ENCODE measurements at regions not wholly inside any gene's neighbourhood (a gene's known extent, or its start where the extent isn't known, plus 50 kb on each side); places are given as distances from the start of the nearest gene placed in this dataset.

DNA sequence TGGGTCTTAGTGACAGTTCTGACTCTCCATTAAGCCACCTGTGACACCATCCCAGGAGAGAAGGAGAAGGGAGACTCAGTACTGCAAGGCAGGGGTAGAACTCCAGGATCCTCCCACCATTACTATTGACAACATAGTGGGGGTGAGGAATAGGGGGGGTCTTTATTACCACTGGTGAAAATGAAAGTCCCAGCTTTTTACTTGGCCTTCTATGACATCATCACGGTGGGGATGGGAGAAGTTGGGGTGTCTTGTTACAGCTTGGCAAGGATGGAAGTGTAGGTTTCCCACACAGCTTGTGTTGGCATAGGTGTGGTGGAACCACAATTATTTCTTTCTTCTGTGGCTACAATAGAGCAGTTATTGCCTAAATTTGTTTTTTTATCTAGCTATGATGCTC is 203.9 kb upstream of the DTNA start:
- Histone ChIP-seq H3K4ac (replicated peaks; ENCODE audit: insufficient read length, low read depth, low read length) (no peak overlapping the region), H3K56ac (replicated peaks; ENCODE audit: insufficient read length, low read depth, low read length) (no peak overlapping the region), H3K9me3 (ENCODE audit: insufficient read depth in 2 of 2, low read depth in 1 of 2, low read length in 1 of 2) (no peaks in the 10 kb centered on the region), H4K5ac (ENCODE audit: insufficient read length, low read depth, low read length) (no peak overlapping the region), H3K23ac (ENCODE audit: insufficient read length) (no peak overlapping the region), H3K79me2 (ENCODE audit: control insufficient read depth in 1 of 2, insufficient read depth in 2 of 2, low read length in 2 of 2) (peaks cover 0 to 31% of the 10 kb centered on the region in 2 experiments; a peak in 2 of 4 replicates), H3K14ac (ENCODE audit: insufficient read length) (no peak overlapping the region), H4K91ac (replicated peaks; ENCODE audit: insufficient read length, low read length) (no peak overlapping the region), H3K9ac (replicated peaks in 1 of 4; ENCODE audit: extremely low read depth in 1 of 4, low read depth in 3 of 4, low read length in 3 of 4) (no peak overlapping the region), H3K36me3 (ENCODE audit: control insufficient read depth in 2 of 4, insufficient read depth in 4 of 4, low read length in 3 of 4) (no peaks in the 10 kb centered on the region), H2BK12ac (ENCODE audit: low read depth, low read length) (no peak overlapping the region), H4K20me1 (replicated peaks in 1 of 2; ENCODE audit: control insufficient read depth in 1 of 2, insufficient read depth in 2 of 2, low read length in 2 of 2) (no peaks in the 10 kb centered on the region), H3K18ac (ENCODE audit: extremely low read depth, low read length) (no peak overlapping the region), H2BK20ac (ENCODE audit: low read length) (no peak overlapping the region), H3K4me1 (replicated peaks in 1 of 4; ENCODE audit: control insufficient read depth in 3 of 4, insufficient read depth in 4 of 4, low read length in 3 of 4) (peaks cover 0 to 10% (median 3%) of the 10 kb centered on the region in 4 experiments; a peak in 3 of 7 replicates), H2AFZ (ENCODE audit: low read length) (no peak overlapping the region), H4K8ac (ENCODE audit: extremely low read depth, insufficient read depth, low read length) (no peak overlapping the region), H2BK5ac (ENCODE audit: low read depth, low read length) (no peak overlapping the region), H3K79me1 (ENCODE audit: low read depth, low read length) (no peaks in the 10 kb centered on the region), H3K4me2 (ENCODE audit: insufficient read depth in 1 of 2, low read depth in 2 of 2, low read length in 2 of 2) (no peak overlapping the region), H3K27ac (ENCODE audit: low read depth, low read length) (no peak overlapping the region), H2AK5ac (ENCODE audit: low read depth, low read length) (peak overlapping the region; percentile 45; the same call in 1 of the 2 replicates), H3K23me2 (ENCODE audit: low read depth, low read length) (no peaks in the 10 kb centered on the region), H2BK15ac (ENCODE audit: low read length) (no peak overlapping the region), H3K27me3 (replicated peaks in 1 of 4; ENCODE audit: control insufficient read depth in 3 of 4, extremely low read depth in 1 of 4, insufficient read depth in 3 of 4, low read length in 3 of 4) (no peaks in the 10 kb centered on the region), H3K4me3 (ENCODE audit: extremely low read depth in 1 of 4, insufficient read depth in 2 of 4, low read depth in 3 of 4, low read length in 4 of 4) (no peak overlapping the region), H2BK120ac (replicated peaks; ENCODE audit: low read depth, low read length) (no peak overlapping the region)
- ChIA-PET CTCF (ENCODE audit: partially characterized antibody) (interaction anchor here (1.6 kb wide), 1 partner anchor 22 kb away, joined by 3 read pairs; no protein-coding TSS in a partner anchor), POLR2A (ENCODE audit: partially characterized antibody) (no interaction called here)
- WGBS, 2 experiments (ENCODE audit: extremely low coverage in 1 of 2, insufficient coverage in 1 of 2, insufficient read length in 1 of 2, insufficient replicate concordance in 2 of 2, low coverage in 1 of 2, low lambda C conversion rate in 2 of 2, missing lambda C conversion rate in 1 of 2) = 90% methylated on average over 1 of the region's 1 CpG; no CpG with 5 or more reads in 1 of the 2 experiments
- no peak for FAIRE-seq
- no peak for DNase-seq (ENCODE audit: low read depth in 1 of 2, low spot score in 2 of 2)
- TF ChIP-seq SAP30 (IDR thresholded peaks at IDR 0.05; ENCODE audit: insufficient read depth, insufficient replicate concordance, low read length) (no peak), SUZ12 (IDR thresholded peaks at IDR 0.05; ENCODE audit: low read length) (no peak), BRCA1 (IDR thresholded peaks at IDR 0.05; ENCODE audit: low read depth, low read length) (no peak), TAF1 (IDR thresholded peaks at IDR 0.05; ENCODE audit: low read depth, low read length) (no peak), CHD2 (IDR thresholded peaks at IDR 0.05; ENCODE audit: low read length) (no peak), BACH1 (IDR thresholded peaks at IDR 0.05; ENCODE audit: low read length) (no peak), HDAC6 (IDR thresholded peaks at IDR 0.05; ENCODE audit: low read depth, low read length) (no peak), RNF2 (IDR thresholded peaks at IDR 0.05; ENCODE audit: borderline replicate concordance, low read depth, low read length, missing control alignments, poor library complexity, severe bottlenecking) (no peak), POLR2AphosphoS5 (IDR thresholded peaks at IDR 0.05; ENCODE audit: low read depth, low read length) (no peak), TAF7 (optimal IDR thresholded peaks at IDR 0.05; ENCODE audit: borderline replicate concordance, low read depth, low read length) (no peak), KDM1A (IDR thresholded peaks at IDR 0.05; ENCODE audit: borderline replicate concordance, low read length) (no peak), HDAC2 (IDR thresholded peaks at IDR 0.05; ENCODE audit: borderline replicate concordance in 1 of 2, low read depth in 2 of 2, low read length in 2 of 2) (no peak), TCF12 (IDR thresholded peaks at IDR 0.05; ENCODE audit: low read depth, low read length) (no peak), POU5F1 (IDR thresholded peaks at IDR 0.05; ENCODE audit: low read depth, low read length) (no peak)
- TF ChIP-seq, protein P1, sequence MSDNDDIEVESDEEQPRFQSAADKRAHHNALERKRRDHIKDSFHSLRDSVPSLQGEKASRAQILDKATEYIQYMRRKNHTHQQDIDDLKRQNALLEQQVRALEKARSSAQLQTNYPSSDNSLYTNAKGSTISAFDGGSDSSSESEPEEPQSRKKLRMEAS (IDR thresholded peaks at IDR 0.05) = no peak
